Small intestine (tissue), 7 donors: ENCODE measurements at regions not wholly inside any gene's neighbourhood (a gene's known extent, or its start where the extent isn't known, plus 50 kb on each side); places are given as distances from the start of the nearest gene placed in this dataset.

Experiments used
- DNase-seq, 2 donors: peaks; one replicate each; pipeline versions ENCODE4 v3.0.0 to v3.0.0-alpha.2; 2013
- FAIRE-seq: peaks from 2 replicates; lab custom pipeline; 2012; peaks lifted over from hg19 to GRCh38; lab: Jason Lieb, UNC
- H3K27ac ChIP-seq, 3 donors: one replicate each; pipeline ENCODE4 v1.5.1; 2013; ENCODE audit warnings: low read length in 2 of 3, mild to moderate bottlenecking in 2 of 3, control low read depth in 1 of 3, inconsistent platforms in 1 of 3, low read depth in 1 of 3, moderate library complexity in 1 of 3
- H3K27me3 ChIP-seq, 3 donors: one replicate each; pipeline ENCODE4 v1.6.1; 2013; ENCODE audit warnings: low read length in 3 of 3, inconsistent platforms in 1 of 3; ENCODE audit not compliant: control insufficient read depth in 3 of 3, insufficient read depth in 3 of 3
- H3K36me3 ChIP-seq, 3 donors: one replicate each; pipeline ENCODE4 v1.6.1; 2013; ENCODE audit warnings: low read length in 3 of 3, inconsistent platforms in 1 of 3, low read depth in 1 of 3, mild to moderate bottlenecking in 1 of 3, moderate library complexity in 1 of 3; ENCODE audit not compliant: control insufficient read depth in 3 of 3, insufficient read depth in 2 of 3
- H3K4me1 ChIP-seq, 3 donors: one replicate each; pipeline ENCODE4 v1.6.1; 2013; ENCODE audit warnings: low read length in 2 of 3, inconsistent platforms in 1 of 3, low read depth in 1 of 3, mild to moderate bottlenecking in 1 of 3, moderate library complexity in 1 of 3; ENCODE audit not compliant: control insufficient read depth in 3 of 3, insufficient read depth in 2 of 3
- H3K4me3 ChIP-seq, 3 donors: one replicate each; pipeline ENCODE4 v1.5.1; 2013; ENCODE audit warnings: low read length in 3 of 3, control low read depth in 1 of 3, inconsistent platforms in 1 of 3, low read depth in 1 of 3, mild to moderate bottlenecking in 1 of 3, moderate library complexity in 1 of 3
- H3K9me3 ChIP-seq, 2 donors: one replicate each; pipeline ENCODE4 v1.6.1; 2013; ENCODE audit warnings: low read depth in 1 of 2, low read length in 1 of 2; ENCODE audit not compliant: control insufficient read depth in 2 of 2, insufficient read depth in 1 of 2
- WGBS, 3 donors: extraction: QIAGEN DNeasy Blood & Tissue Kit; methylation state at CpG; one replicate each; pipeline ENCODE4 v1.1.7; 2013; 5-methylcytosine and 5-hydroxymethylcytosine counted together
- donor health status: healthy with polysubstance abuse.
- donor health status: control.
- donor health status: control.
- donor health status: Bipolar disorder and iron deficiency.
- donor health status: healthy.

DNA sequence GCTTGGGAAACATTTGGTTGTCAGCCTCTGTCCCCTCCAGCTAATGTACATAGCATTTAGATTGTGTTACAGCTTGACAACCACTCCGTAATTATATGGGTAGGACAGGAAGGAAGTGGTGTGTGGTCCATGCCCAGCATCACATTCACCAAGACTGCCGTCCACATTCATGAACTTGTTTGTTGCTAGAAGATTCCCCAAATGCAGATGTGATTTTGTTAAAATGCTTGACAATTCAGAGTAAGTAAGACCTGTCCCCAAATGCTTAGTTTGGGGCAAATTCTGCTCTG lies 1482.7 kb downstream of the TBC1D22A start:
- H3K27me3 ChIP-seq: no peaks in the 10 kb centered on the region
- no peaks in the 10 kb centered on the region for H3K4me1 ChIP-seq
- H3K9me3 ChIP-seq: no peaks in the 10 kb centered on the region
- 48 to 65% (median 55%) methylated on average over 2 of the region's 2 CpGs for WGBS, 3 donors
- H3K27ac ChIP-seq: no peak overlapping the region
- H3K4me3 ChIP-seq: no peak overlapping the region
- FAIRE-seq (no peak), DNase-seq (no peak)
- H3K36me3 ChIP-seq: no peaks in the 10 kb centered on the region

- H3K4me3 ChIP-seq: no peak overlapping the region
- DNase-seq: no peak
- WGBS, 3 donors: 89 to 91% (median 89%) methylated on average over 30 to 33 of the region's 33 CpGs
- no peak overlapping the region for H3K27ac ChIP-seq
- no peaks in the 10 kb centered on the region for H3K9me3 ChIP-seq
- no peaks in the 10 kb centered on the region for H3K36me3 ChIP-seq
- H3K4me1 ChIP-seq: no peaks in the 10 kb centered on the region
- FAIRE-seq: no peak
- no peaks in the 10 kb centered on the region for H3K27me3 ChIP-seq
These were observed 1482.1 kb downstream of the TBC1D22A start for GRCh38 chr22:48244388-48245195.

- WGBS, 3 donors: 81 to 89% (median 87%) methylated on average over 7 of the region's 7 CpGs
- Histone ChIP-seq H3K27me3 (no peaks in the 10 kb centered on the region), H3K36me3 (no peaks in the 10 kb centered on the region), H3K4me3 (no peak overlapping the region), H3K4me1 (no peaks in the 10 kb centered on the region), H3K9me3 (no peaks in the 10 kb centered on the region), H3K27ac (no peak overlapping the region)
- FAIRE-seq (no peak), DNase-seq (no peak)
These were observed 1480.0 kb downstream of the TBC1D22A start for GRCh38 chr22:48242461-48242864.

DNA sequence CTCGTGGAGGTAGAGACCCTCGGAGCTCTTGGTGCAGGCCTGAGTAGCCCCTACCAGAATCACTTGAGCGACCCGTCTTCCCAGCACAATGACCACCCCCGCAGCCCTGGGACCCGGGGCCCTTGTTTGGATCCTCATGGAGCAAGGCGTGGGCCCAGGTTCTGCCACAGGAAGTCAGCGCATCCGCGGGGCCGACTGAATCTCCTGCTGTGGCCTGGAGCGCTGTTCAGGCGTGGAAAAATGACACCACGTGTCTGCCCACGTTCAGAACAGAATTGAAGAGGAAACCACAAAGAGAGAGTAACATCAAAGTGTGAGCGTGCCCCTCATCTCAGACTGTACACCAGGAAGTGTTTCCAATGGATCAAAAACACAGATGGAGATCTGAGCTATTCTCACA lies 1479.2 kb downstream of the TBC1D22A start:
- H3K4me3 ChIP-seq: no peak overlapping the region
- DNase-seq: no peak
- no peaks in the 10 kb centered on the region for H3K9me3 ChIP-seq
- no peak for FAIRE-seq
- no peaks in the 10 kb centered on the region for H3K27me3 ChIP-seq
- no peaks in the 10 kb centered on the region for H3K4me1 ChIP-seq
- WGBS, 3 donors: 62 to 81% (median 63%) methylated on average over 16 of the region's 16 CpGs
- no peak overlapping the region for H3K27ac ChIP-seq
- no peaks in the 10 kb centered on the region for H3K36me3 ChIP-seq

DNA sequence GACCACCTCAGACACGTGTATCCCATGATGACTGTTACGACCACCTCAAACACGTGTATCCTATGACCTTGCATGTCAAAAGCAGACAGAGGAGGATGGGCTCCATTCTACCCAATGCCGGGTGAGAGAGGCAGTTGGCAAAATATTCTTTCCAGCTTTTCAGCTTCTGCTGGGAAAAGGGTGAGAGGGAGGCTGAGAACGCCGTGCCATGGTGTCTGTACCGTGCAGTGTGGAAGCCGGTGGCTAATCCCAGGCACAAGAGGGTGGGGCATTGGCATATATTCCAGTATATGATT lies 1478.4 kb downstream of the TBC1D22A start:
- no peak for DNase-seq
- no peak for FAIRE-seq

DNA sequence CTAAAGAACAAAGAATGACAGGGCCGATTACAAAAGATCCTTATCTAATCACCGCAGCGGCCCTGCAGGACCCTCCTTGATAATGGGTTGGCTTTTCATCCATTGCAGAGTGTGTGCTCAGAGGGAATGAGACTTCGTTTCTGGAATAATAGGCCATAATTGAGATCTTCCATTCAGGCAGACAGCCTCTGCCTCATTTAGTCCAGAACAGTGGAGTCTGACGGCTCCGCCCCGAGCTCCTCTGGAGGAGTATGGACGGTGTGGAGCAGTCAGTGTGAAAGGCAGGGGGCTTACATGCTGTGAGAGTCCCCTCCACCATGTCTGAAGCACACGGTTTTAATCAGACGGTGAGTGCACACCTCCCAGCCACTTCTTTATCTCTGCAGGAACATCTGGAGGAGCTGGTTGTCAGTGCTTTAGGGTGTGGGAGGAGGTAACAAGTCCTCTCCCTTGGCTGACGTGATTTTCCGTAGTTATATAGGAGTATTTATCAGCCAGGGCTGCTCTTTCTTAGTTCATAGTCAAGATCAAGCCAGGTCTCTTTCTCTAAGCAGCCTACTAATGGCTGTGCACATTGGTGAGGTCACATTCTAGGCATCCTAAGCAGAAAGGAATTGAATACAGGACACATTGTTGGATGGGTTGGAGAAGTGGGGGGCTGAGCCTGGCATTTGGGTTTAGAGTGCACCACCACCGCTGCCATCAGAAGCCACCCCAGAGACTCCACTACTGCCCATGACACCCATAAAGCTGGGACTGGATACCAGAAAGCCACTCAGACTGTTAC lies 1477.9 kb downstream of the TBC1D22A start:
- no peaks in the 10 kb centered on the region for H3K36me3 ChIP-seq
- H3K27ac ChIP-seq: no peak overlapping the region
- H3K4me1 ChIP-seq: no peaks in the 10 kb centered on the region
- no peak overlapping the region for H3K4me3 ChIP-seq
- FAIRE-seq (no peak), DNase-seq (no peak)
- WGBS, 3 donors: 41 to 58% (median 45%) methylated on average over 13 of the region's 13 CpGs
- H3K27me3 ChIP-seq: no peaks in the 10 kb centered on the region
- H3K9me3 ChIP-seq: no peaks in the 10 kb centered on the region

More for the DNA sequence above, 1478.4 kb downstream of the TBC1D22A start:
- H3K4me3 ChIP-seq: no peak overlapping the region
- H3K27ac ChIP-seq: no peak overlapping the region
- H3K27me3 ChIP-seq: no peaks in the 10 kb centered on the region
- 78 to 91% (median 86%) methylated on average over 8 of the region's 8 CpGs for WGBS, 3 donors
- H3K9me3 ChIP-seq: no peaks in the 10 kb centered on the region
- no peaks in the 10 kb centered on the region for H3K4me1 ChIP-seq
- H3K36me3 ChIP-seq: no peaks in the 10 kb centered on the region

DNA sequence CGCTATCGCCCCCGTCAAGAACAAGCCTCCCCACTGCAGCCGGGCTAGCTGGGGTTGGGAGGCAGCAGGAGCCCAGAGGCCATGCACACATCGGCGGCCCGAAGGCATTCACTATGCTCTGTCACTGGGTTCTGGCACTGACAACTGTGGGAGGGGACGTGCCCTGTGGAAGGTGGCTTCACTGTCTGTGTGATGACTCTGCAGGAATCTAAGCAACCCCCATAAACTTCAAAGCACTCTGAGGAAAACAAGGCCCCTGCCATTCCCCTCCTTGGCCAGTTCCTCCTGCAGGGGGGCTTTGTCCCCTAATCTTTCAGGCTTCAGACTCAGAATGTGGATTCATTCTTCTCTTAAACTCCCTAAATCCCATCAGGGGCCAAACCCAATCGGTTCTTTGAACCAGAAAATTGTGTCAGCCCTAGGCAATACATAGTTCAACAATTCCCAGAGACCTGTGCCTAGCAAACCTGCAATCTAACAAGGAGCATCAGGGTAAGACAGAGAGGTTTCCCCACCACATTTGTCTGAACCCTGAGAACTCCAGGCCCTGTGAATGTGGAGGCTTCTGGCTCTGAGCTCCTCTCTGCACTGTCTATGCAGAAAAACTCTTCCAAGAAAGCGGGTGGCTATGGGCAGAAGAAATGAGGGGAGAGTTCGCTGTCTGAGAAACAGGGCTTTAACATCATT lies 1477.2 kb downstream of the TBC1D22A start:
- H3K4me3 ChIP-seq: no peak overlapping the region
- H3K27me3 ChIP-seq: no peaks in the 10 kb centered on the region
- no peak overlapping the region for H3K27ac ChIP-seq
- H3K36me3 ChIP-seq: no peaks in the 10 kb centered on the region
- no peaks in the 10 kb centered on the region for H3K4me1 ChIP-seq
- no peak for FAIRE-seq
- no peak for DNase-seq
- H3K9me3 ChIP-seq: no peaks in the 10 kb centered on the region
- 53 to 56% (median 56%) methylated on average over 11 of the region's 11 CpGs for WGBS, 3 donors

DNA sequence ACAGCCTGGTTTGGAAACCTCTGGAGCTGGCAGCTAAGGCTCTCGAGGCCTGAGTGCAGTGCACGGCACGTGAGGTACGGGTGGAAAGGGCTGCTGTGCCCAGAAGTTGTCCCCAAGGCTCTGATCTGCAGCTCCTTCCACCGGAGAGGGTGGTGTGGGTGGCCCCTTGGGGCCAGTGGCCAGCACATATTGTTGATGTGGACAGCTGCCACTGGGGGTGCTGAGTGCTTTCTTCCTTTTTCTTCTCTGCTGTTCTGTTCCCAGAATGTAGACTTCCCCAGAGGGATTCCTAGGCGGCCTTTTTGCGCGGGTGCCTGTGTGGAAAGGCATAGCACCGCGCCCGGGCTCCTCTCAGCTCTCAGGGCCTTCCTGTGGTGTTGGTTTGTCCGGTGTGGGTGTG lies 1476.5 kb downstream of the TBC1D22A start:
- Histone ChIP-seq H3K27ac (no peak overlapping the region), H3K9me3 (peaks cover 0 to under 1% of the 10 kb centered on the region in 2 donors), H3K4me3 (no peak overlapping the region), H3K4me1 (no peaks in the 10 kb centered on the region), H3K27me3 (no peaks in the 10 kb centered on the region), H3K36me3 (no peaks in the 10 kb centered on the region)
- WGBS, 3 donors: 58 to 74% (median 64%) methylated on average over 12 of the region's 12 CpGs
- FAIRE-seq (no peak), DNase-seq (no peak)
